ENCODE measurements at regions not wholly inside any gene's neighbourhood (a gene's known extent, or its start where the extent isn't known, plus 50 kb on each side); places are given as distances from the start of the nearest gene placed in this dataset.

GRCh38 chr6:95517004-95517403 is 60.3 kb upstream of the MANEA start:
- TF ChIP-seq, protein P1, sequence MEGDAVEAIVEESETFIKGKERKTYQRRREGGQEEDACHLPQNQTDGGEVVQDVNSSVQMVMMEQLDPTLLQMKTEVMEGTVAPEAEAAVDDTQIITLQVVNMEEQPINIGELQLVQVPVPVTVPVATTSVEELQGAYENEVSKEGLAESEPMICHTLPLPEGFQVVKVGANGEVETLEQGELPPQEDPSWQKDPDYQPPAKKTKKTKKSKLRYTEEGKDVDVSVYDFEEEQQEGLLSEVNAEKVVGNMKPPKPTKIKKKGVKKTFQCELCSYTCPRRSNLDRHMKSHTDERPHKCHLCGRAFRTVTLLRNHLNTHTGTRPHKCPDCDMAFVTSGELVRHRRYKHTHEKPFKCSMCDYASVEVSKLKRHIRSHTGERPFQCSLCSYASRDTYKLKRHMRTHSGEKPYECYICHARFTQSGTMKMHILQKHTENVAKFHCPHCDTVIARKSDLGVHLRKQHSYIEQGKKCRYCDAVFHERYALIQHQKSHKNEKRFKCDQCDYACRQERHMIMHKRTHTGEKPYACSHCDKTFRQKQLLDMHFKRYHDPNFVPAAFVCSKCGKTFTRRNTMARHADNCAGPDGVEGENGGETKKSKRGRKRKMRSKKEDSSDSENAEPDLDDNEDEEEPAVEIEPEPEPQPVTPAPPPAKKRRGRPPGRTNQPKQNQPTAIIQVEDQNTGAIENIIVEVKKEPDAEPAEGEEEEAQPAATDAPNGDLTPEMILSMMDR (IDR thresholded peaks at IDR 0.05), result no peak
- no peak for TF ChIP-seq POLR2A (IDR thresholded peaks at IDR 0.05)

All from testis (tissue), 2 donors.